Left ventricle myocardium inferior (tissue), 1 donor: ENCODE measurements at regions not wholly inside any gene's neighbourhood (a gene's known extent, or its start where the extent isn't known, plus 50 kb on each side); places are given as distances from the start of the nearest gene placed in this dataset.
A peak's percentile ranks its signal among the peaks of the same experiment; 100 is the strongest.
"Not testable (repeated sequence)": the region's sequence is repeated elsewhere in the genome, so short reads cannot be mapped to it uniquely, and the experiment has no call there.

ENCODE experiments used
- DNase-seq: peaks from one replicate; pipeline ENCODE4 v3.0.0-alpha.2; 2020
- H3K27ac ChIP-seq: fragments of 200-600 bp; replicated peaks from 2 replicates; pipeline ENCODE4 v1.8.0; 2021
- H3K27me3 ChIP-seq: fragments of 200-600 bp; 2 replicates; pipeline ENCODE4 v1.8.0; 2021; ENCODE audit warnings: low read depth
- H3K36me3 ChIP-seq: fragments of 200-600 bp; 2 replicates; pipeline ENCODE4 v1.8.0; 2021
- H3K4me1 ChIP-seq: fragments of 200-600 bp; 2 replicates; pipeline ENCODE4 v1.8.0; 2021
- H3K4me3 ChIP-seq: fragments of 200-600 bp; 2 replicates; pipeline ENCODE4 v1.8.0; 2021; ENCODE audit warnings: mild to moderate bottlenecking, moderate library complexity
- H3K9me3 ChIP-seq: fragments of 200-600 bp; replicated peaks from 2 replicates; pipeline ENCODE4 v1.8.0; 2021
- CTCF ChIP-seq: fragments of 200-600 bp; IDR thresholded peaks from 2 replicates; pipeline ENCODE4 v1.8.0; 2021; ENCODE audit warnings: antibody characterized with exemption, mild to moderate bottlenecking, borderline replicate concordance
- intact Hi-C: fragments of 100-400 bp; cut with micrococcal nuclease; formaldehyde crosslinking; loops from one replicate; pipeline ENCODE4 v1.11.0; 2022
- donor health status: DM: no; HTN: yes; CAD: no; lungs with severe emphysema.

- Histone ChIP-seq H3K27me3 (peaks cover 36% of the 10 kb centered on the region), H3K4me1 (peaks cover 35% of the 10 kb centered on the region), H3K36me3 (no peaks in the 10 kb centered on the region), H3K9me3 (peaks cover 4% of the 10 kb centered on the region), H3K4me3 (no peak overlapping the region), H3K27ac (no peak overlapping the region)
- intact Hi-C loops = no loop called here
- peak; percentile 27 for TF ChIP-seq CTCF
- no peak for DNase-seq
Observed at GRCh38 chr11:69912911-69913451, 93.8 kb upstream of the FGF3 start.

- intact Hi-C loops = no loop called here
- no peak for TF ChIP-seq CTCF
- Histone ChIP-seq H3K4me1 (peaks cover 43% of the 10 kb centered on the region), H3K4me3 (no peak overlapping the region), H3K36me3 (no peaks in the 10 kb centered on the region), H3K27ac (no peak overlapping the region), H3K9me3 (peaks cover 4% of the 10 kb centered on the region), H3K27me3 (peaks cover 38% of the 10 kb centered on the region)
- DNase-seq = peak; percentile 6
Observed at GRCh38 chr11:69913591-69914285, 94.5 kb upstream of the FGF3 start.

GRCh38 chr11:69914286-69915150, 95.3 kb upstream of the FGF3 start:
- peaks cover 45% of the 10 kb centered on the region for H3K4me1 ChIP-seq
- peaks cover 4% of the 10 kb centered on the region for H3K9me3 ChIP-seq
- H3K27me3 ChIP-seq = peaks cover 37% of the 10 kb centered on the region
- TF ChIP-seq CTCF = no peak
- H3K4me3 ChIP-seq = no peak overlapping the region
- peak; percentile 10 for DNase-seq
- intact Hi-C loops = loop anchor here (5.0 kb wide), 1 partner anchor 278 kb away; no protein-coding TSS in a partner anchor
- peak overlapping the region; percentile 84 for H3K27ac ChIP-seq
- H3K36me3 ChIP-seq = no peaks in the 10 kb centered on the region

GRCh38 chr11:69915151-69915500, 95.9 kb upstream of the FGF3 start:
- H3K4me3 ChIP-seq = peak overlapping the region; percentile 46
- DNase-seq = no peak
- H3K4me1 ChIP-seq = peaks cover 39% of the 10 kb centered on the region
- no peaks in the 10 kb centered on the region for H3K36me3 ChIP-seq
- peak overlapping the region; percentile 84 for H3K27ac ChIP-seq
- peaks cover 37% of the 10 kb centered on the region for H3K27me3 ChIP-seq
- intact Hi-C loops = loop anchor here (5.0 kb wide), 1 partner anchor 277 kb away; no protein-coding TSS in a partner anchor
- peaks cover 4% of the 10 kb centered on the region for H3K9me3 ChIP-seq
- TF ChIP-seq CTCF = no peak

- DNase-seq = peak; percentile 86
- H3K9me3 ChIP-seq = peaks cover 4% of the 10 kb centered on the region
- H3K36me3 ChIP-seq = no peaks in the 10 kb centered on the region
- peaks cover 36% of the 10 kb centered on the region for H3K4me1 ChIP-seq
- peak overlapping the region; percentile 46 for H3K4me3 ChIP-seq
- intact Hi-C loops = loop anchor here (5.0 kb wide), 1 partner anchor 277 kb away; no protein-coding TSS in a partner anchor
- peaks cover 32% of the 10 kb centered on the region for H3K27me3 ChIP-seq
- TF ChIP-seq CTCF = peak; percentile 93
- peak overlapping the region; percentile 84 for H3K27ac ChIP-seq
Observed at GRCh38 chr11:69915501-69916250, 96.5 kb upstream of the FGF3 start.

GRCh38 chr11:69916251-69916649, 97.0 kb upstream of the FGF3 start:
- not testable (repeated sequence) for DNase-seq, H3K36me3 ChIP-seq, H3K9me3 ChIP-seq, H3K4me3 ChIP-seq
- peaks cover 26% of the 10 kb centered on the region for H3K27me3 ChIP-seq
- H3K4me1 ChIP-seq = peaks cover 36% of the 10 kb centered on the region
- intact Hi-C loops = loop anchor here (5.0 kb wide), 1 partner anchor 276 kb away; no protein-coding TSS in a partner anchor
- H3K27ac ChIP-seq = peak overlapping the region; percentile 84
